CD1c-positive myeloid dendritic cell (primary cell): ENCODE measurements at regions not wholly inside any gene's neighbourhood (a gene's known extent, or its start where the extent isn't known, plus 50 kb on each side); places are given as distances from the start of the nearest gene placed in this dataset.

Source experiments
- DNase-seq: peaks from one replicate; pipeline ENCODE4 v3.0.0-alpha.2; 2016; ENCODE audit errors: extremely low spot score

DNA sequence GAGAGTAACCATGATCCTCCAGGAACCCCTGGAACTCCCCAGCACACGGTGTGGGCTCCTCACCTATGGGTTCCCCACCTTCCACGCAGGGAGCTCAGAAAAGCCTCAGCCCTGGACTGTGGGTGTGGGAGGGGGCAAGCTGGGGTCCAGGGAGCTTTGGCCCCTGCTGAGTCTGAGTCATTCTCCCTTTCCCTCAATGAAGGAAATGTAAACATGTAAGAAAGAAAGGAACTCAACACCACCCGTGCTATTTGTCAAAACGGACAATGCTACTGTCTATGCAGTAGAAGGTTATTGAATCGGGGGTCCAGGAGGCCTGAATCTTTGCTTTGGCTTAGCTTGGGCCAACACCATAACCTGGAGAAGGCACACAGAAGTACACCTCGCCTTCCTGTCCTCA, 222.8 kb downstream of the PMP22 start:
- no peak for DNase-seq

DNA sequence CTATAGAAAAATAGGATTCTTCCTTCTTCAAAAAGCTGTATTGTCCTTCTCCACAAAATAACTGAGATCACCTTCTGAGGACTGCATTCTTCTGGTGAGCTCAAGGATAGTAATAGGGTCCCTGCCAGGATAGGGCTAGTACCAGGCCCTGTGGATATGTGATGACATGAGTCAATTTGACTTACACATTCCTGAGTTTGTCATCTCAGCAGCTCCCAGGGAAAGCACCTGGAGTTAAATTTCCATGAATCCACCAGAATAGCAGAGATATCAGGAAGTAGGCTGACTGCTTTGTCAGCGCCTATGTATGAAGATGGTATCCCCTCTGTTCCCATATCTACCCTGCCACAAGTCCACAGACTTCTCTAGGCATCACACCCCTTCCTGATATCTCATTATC, 225.8 kb downstream of the PMP22 start:
- no peak for DNase-seq

DNA sequence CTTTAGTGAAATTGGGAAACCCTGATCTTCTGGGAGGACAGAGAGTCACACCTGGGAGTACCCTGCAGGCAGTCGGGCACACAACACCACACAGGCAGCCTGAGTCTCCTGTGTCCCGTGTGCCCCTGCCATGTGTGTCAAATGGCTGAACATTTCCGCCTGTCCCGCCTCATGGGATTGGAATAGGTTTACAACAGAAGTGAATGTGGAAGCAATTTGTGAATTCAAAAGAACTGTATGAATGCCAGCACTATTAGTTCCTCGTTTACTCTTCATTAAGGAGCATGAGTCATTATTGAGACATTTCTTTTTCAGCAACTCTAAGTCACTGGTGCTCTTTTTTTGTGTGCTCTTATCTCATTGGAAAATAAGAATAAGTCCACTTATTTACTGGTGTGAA, 226.5 kb downstream of the PMP22 start:
- no peak for DNase-seq

DNA sequence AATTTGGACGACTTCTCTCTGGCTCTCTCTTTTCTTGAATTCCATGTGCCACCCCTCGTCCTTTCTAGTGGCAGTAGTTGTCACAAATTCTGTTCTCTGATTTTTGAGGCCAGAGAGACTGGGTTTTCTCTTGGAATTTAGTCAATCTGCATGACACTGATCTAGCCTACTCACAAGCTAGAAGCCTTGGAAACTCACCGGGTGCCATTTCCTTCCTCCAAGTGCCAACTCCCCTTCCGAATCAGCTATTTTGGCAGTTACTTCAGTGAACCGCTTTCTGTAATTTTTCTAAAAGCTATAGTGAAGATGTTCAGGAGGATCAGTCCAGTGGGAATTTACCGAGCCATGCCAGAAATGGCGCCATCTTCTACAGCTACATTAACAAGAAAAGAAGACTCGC, 228.9 kb downstream of the PMP22 start:
- no peak for DNase-seq

DNA sequence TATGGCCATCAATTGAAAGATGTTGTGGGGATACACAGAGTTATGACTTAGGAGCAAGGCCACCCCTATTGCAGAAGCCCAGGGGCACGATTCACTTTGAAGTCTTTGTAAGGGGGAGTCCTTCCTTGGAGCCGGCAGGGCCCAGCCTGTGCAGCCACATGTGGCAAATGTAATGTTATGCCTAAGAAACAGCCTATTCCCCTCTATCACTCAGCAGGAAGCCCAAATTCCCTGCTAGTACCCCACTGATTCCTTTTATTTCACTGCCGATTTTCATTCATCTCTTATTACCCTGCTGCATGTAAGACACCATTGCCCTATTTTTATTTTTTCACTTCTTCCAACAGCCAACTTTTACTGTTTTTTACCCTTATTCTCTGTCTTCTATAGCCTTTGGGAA, 233.2 kb downstream of the PMP22 start:
- no peak for DNase-seq

DNA sequence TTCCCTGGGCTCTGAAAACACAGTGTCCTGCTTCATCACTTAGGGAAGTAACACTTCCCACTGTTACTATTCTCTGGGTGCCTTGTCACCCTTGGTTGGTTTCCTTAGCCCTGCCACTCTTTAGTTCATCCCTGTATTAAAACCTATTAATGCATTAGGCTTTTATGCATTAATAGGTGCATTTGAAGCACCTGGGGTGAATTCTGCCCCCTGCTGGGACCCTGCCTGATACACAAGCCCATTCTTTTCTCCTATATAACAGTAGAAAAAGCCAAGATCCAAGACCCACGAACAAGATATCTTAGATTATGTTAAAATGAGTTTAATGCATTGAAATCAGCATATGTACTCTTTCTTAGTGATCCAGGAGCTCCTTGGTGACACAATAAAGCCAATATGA, 235.7 kb downstream of the PMP22 start:
- no peak for DNase-seq

DNA sequence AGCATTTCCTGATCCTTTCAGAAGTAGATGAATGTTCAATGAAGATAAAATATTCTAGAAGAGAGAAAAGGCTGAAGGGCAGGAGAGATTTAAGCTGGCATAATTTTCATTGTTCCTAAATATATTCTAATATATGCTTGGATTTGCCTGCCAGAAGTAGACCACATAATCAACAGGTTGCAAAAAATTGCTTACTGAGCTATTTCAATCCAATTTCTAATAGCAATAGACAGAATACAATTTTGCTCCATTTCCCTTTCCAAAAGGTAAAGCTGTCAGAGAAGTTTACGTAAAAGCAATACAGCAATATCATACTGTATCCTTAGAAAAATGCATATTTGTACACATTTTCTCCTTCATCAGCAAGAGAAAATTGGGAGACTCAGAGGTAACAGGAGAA, 237.3 kb downstream of the PMP22 start:
- DNase-seq = no peak

DNA sequence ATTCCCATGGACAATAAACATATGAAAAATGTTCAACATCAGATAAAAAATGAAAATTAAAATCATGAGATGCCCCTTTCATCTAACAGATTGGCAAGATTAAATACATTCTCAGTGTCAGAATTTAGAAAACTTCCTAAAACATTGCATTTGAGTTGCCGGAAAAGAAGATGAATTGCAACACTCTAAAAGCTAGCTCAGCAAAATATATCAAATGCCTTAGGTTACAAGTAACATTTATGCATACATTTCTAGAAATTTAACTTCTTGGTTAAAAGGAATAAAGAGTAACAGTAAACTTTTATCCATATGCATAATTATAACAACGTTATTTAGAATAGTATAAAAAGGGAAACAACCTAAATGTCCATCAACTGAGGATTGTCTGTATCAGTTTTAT, 239.0 kb downstream of the PMP22 start:
- no peak for DNase-seq

DNA sequence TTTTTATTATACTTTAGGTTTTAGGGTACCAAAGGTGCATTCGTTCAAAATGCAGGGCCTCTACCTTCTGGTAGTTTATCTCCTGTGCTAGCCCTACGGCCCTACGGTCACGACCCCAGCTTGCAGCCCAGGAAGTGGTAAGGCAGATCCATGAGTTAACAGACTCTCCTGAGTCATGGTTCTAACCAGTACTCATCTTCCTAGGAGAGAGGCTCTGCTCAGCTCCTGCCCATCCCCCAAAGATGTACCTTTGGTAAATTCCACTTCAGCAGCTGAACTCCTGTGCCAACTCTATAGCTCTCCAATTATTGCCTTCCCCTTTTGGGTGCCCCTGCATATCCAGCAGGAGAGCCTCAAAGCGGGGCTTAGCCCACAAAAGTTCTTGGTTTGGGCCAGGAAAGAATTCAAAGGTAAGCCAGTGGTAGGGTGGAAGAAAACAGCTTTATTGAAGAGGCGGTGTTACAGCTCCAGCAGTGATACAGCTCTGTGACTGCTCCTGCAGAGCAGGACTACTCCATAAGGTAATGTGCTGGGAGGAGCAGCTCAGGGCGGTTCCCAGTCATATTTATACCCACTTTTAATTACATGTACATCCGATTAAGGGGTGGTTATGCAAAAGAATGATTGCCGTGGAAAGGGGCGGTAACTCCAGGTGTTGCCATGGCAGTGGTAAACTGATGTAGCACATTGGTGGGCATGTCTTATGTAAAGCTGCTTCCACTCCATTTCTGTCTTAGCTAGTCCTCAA, 241.4 kb downstream of the PMP22 start:
- DNase-seq = no peak

DNA sequence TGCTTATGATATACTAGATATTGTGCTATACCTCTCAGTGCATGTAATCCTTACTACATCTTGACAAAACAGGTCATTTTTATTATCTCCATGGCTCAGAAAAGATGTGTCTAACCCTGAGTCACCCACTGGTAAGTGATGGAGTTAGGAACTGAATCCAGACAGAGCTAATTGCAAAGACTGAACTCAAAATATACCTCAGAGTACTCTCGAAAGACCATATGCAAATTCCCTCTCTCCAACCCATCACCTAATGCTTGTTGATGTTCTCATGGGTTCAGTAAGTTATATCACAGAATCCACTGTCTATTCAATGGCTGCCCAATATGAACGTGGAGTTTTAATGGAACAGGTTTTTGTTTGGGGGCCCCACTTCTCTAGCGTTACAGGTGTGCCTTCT, 246.0 kb downstream of the PMP22 start:
- no peak for DNase-seq

DNA sequence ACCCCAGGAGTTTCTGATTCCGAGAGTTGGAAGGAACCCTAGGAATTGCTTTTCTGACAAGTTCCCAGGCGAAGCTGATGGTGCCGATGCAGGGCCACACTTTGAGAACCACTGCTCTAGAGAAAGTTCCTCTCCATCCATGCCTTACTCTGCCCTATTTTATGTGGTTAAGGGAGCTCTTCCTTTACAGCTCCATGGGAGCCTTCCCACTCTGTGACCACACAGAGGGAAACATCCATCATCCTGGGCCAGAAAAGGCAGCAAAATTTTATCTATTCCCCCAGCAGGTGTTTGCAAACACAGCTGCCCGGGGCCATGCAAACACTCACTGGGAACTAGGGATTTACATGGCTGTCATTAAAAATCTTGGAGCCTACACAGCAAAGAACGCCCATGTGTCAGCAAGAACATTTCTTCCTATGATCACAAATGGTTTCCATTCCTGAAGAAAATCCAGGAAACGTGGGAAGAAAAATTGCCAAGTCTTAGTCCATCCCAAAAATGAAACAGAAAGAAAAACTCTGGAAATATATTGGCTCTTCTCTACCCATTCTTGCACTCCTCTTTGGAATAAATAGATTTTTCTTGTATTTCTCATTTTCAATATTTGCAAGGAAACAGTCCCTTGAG, 252.7 kb downstream of the PMP22 start:
- DNase-seq = no peak

DNA sequence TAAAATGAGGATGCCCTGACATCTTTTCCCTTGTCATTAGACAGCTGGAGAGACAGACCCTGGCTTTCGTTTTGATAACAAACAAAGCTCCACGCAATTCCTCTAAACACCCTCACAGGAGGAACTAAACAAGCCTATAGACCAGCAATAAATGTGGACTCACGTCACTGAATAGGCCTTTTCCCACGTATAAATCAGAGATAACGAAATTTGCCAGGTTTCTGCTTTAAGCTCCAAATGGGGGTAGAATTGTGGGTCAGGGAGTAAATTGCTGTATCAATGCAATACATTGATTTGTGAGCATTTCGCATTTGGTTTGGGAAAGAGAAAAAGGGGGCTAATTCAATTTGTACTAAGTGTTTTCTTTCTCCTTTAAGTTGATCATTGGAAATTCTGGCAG, 256.0 kb downstream of the PMP22 start:
- DNase-seq = no peak

DNA sequence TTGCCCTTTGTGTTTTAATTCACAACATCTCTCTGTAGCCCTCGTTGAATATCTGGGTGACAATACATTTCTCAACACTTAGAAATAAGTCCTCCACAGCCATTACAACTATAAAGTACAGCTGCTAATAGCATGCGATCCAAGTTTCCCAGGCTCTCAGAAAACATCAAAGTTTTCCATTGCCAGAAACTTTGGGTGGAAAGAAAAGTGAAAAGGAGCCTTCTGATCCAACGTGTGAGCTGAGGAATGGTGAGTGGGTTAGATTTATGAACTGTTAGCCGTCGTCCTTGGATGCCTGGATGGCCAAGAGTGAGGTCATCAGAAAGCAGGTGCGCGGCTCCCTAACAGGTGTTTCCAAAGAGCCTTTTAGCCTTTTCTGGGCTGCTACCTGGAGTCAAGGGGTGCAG, 258.0 kb downstream of the PMP22 start:
- DNase-seq = no peak

DNA sequence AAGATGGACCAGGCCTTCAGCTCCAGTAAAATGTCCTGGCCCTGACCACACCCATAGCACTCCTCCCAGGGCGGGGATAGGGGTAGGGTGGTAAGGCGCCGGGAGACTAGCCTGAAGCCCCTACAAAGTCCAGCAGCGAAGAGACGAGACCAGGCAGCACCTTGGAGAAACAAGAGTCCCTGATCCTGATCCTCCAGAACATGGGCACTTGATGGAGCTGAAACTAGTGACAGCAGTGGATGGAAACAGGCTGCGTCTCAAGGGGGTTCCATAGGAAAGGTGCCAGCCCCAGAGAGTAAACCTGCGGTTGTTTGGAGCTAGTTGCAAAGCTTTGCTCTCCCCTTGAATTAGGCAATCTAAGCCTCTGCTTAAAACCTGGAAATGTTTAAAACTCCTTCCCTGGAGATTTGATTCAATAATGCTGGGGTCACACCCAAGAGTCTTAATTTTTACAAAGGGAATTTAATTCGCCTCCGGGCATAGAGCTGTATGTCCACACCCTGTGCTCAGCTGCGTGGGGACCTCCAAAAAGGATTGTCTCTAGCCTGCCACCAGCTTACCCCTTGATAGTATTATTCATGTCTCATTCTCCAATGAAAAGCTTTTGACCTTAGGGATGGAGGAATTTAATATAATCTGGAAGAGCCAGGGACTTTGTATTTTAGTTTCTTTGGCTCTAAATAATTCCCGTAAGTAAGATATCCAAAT, 258.6 kb downstream of the PMP22 start:
- no peak for DNase-seq

DNA sequence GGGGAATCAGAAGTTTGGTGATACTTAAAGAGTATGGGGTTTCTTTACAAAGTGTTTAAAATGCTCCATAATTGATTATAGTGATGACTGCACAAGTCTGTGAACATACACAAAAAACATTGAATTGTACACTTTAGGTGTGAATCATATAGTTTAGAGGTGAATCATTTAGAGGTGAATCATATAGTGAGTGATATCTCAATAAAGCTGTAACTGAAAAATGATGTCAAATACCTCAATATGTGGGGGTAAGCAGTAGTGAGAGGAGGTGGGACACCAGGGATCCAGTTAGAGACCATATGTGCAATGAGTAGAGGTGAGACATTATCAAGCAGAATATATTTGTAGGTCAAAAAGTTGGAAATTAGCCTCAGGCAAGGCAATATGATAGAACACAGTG, 264.5 kb downstream of the PMP22 start:
- DNase-seq = no peak

DNA sequence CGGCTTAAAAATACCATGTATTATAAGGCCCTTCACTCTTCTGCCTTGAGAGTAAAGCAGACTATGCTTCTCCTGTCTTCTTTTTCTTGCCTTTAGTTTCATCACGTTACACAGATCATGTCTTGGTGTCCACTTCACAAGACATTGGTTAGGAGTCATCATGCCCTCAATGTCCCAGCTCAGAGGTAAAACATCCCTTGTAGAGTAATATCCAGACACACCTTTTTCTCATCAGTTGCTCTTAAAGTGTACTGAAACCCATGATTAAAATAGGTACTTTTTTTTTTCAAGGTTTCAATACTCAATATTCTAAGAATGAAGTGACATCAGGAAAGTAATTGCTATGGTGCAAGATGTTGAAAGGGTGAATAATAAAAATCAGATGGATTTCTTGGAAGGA, 267.8 kb downstream of the PMP22 start:
- DNase-seq = no peak

DNA sequence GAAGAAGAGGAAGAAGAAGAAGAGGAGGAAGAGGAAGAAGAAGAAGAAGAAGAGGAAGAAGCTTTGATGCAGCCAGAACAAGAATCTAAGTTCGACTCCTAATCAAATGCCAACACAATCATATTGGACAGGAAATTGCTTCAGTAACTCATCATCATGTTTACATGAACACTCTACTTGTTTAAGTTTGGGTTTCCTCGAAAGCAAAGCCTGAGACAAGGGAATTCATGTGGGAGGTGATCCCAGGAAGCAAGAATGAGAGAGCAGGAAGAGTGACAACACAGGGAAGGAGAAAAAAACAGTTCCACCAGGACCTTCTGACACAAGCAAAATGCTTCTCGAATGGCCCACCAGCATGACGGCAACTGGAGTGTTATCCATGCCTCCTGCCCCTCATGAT, 279.0 kb downstream of the PMP22 start:
- DNase-seq = no peak

DNA sequence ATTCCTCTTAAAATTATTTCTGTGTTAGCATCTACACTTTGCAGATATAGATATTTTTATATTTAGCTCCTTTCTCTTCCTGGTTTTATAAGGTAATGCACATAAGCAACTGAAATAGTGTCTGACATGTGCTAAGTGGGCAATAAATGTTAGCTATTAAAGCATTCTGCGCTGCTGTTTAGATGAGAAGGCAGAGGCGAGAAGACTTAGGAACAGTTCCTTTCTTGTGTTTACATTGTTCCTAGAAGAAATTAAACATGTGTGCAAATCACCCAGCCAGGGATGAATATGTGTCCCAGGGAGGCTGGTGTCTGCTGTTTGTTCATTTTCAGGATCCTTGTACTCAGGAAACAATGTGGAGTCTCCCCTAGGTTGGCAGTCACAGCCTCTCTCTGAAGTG, 292.3 kb downstream of the PMP22 start:
- no peak for DNase-seq

DNA sequence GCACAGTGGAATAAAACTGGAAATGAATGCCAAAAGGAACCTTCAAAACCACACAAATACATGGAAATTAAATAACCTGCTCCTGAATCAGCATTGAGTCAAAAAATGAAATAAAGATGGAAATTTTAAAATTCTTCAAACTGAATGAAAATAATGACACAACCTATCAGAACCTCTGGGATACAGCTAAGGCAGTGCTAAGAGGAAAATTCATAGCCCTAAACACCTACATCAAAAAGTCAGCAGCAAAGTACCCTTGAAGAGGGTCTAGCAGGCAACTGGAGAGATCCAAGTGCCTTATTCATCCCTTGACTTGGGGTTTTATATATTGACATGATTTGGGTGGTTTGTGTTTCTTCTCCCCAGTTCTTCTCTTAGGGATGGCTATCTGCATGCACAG, 294.1 kb downstream of the PMP22 start:
- no peak for DNase-seq

DNA sequence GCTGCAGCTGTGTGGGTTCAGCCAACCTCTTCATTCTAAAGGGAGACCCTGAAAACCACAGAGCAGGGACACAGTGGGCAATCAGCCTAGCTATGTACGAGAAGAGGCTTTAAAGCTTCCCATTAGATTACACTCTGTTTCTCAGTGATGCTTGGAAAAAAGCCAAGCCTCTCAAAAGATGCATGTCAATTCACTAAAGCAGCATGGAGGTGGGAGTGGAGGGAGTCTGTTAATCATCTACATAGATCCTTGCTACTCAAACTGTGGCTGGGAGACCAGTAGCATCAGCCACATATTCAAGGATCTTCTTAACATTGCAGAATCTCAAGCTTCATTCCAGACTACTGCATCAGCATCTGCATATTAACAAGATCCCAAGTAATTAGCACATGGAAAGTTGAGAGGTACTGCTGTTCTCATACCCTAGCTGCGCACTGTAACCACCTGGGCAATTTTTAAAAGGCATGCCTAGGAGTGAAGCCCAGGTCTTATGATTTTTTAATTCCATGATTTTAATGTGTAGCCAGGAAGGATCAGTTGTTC, 305.9 kb downstream of the PMP22 start:
- no peak for DNase-seq

DNA sequence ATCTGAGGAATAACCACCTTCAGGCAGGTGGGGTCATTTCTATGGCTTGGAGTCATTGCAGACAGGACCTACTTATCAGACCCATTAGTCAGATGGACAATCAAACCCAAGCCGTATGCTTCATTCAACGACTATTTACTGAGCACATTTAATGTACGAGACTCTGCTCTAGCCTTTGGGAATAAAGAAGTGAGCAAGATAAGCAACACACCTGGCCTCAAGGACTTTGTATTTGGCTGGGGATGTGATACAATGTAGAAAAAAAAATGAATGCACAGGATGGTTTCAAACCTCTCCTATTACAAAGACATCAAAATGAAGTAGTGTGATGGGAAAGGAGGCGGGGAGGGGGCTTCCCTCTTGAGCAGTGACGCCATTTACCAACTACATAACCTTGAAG, 311.7 kb downstream of the PMP22 start:
- no peak for DNase-seq

DNA sequence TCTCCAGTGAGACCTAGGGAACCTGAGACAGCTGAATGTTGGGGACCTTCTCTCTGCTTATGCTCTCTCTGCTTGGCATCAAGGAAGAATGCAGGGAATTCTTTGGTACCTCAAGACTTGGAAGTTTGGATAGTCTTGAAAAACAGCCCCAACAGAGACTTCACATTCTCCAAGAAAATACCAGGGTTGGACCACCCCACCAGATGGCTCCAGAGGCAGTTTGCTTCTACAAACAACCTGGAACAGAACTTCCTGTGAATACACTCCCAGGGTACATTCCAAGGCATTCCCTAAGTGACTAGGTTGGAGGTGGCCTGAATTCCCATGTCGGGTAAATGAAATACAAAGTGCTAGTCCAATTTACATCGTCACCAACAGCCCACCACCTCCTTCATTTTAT, 314.4 kb downstream of the PMP22 start:
- no peak for DNase-seq

DNA sequence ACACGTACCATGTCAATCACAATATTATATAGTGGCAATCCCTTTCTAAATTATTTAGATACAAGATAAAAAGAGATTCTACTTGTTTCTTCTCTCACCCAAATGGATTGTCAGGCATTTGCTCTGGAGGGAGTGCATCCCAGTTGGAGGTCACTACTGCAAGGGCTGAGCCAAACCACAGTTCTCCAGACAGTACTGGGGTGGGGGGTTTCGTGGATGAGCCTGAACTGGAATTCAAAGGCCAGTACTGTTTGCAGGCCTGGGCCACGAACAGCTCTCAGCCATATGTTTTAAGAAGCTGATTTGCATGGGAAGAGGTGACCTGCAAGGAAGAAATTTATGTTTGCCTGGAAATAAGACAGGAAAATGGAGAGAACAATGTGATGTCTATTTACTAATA, 314.9 kb downstream of the PMP22 start:
- no peak for DNase-seq
